ENCODE measurements at regions not wholly inside any gene's neighbourhood (a gene's known extent, or its start where the extent isn't known, plus 50 kb on each side); places are given as distances from the start of the nearest gene placed in this dataset.

DNA sequence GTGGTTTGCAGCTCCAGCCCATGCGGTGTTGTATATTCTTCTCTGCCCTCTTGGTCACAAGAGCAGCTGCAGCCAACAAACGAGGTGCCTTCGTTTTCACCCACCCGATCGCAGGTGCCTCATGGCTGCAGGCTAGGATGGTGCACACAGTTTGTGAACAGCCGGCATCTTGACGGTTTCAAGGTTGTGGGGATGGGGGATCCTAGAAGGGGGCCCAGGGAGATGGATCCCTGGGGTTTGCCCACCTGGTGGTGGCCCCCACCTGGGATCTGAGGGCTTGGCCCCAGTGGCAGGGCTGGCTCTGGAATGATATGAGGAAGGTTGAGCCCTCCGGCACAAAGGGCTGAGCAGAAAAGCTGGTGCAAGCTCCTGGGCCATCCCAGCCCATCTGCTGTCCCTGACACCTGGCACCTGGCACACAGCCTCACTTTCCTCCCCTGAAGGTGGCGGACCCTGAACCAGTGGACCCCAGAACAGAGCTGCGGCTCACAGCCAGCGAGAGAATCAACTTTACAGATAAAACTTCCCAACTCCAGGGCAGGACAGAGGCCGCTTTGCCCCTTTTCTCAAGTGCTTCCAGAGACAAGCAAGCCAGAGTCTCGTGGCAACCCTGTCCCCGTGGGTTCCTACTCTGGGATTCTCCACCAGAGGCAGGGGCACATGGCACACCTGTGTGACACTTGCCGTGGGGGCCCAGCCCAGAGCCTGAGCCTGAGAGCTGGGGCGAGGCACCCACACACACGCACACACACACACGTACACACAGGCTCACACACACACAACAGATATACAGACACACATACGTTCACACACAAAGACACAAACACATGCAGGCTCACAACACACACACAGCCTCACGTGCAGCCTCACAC is 177.3 kb upstream of the PPP2R2D start (continued):
- TF ChIP-seq, protein P1, sequence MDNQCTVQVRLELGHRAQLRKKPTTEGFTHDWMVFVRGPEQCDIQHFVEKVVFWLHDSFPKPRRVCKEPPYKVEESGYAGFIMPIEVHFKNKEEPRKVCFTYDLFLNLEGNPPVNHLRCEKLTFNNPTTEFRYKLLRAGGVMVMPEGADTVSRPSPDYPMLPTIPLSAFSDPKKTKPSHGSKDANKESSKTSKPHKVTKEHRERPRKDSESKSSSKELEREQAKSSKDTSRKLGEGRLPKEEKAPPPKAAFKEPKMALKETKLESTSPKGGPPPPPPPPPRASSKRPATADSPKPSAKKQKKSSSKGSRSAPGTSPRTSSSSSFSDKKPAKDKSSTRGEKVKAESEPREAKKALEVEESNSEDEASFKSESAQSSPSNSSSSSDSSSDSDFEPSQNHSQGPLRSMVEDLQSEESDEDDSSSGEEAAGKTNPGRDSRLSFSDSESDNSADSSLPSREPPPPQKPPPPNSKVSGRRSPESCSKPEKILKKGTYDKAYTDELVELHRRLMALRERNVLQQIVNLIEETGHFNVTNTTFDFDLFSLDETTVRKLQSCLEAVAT (IDR thresholded peaks at IDR 0.05): no peak
- TF ChIP-seq ZNF274 (IDR thresholded peaks at IDR 0.05; ENCODE audit: insufficient read depth, insufficient read length): no peak
- no peak for TF ChIP-seq TARDBP (IDR thresholded peaks at IDR 0.05; ENCODE audit: borderline replicate concordance)

DNA sequence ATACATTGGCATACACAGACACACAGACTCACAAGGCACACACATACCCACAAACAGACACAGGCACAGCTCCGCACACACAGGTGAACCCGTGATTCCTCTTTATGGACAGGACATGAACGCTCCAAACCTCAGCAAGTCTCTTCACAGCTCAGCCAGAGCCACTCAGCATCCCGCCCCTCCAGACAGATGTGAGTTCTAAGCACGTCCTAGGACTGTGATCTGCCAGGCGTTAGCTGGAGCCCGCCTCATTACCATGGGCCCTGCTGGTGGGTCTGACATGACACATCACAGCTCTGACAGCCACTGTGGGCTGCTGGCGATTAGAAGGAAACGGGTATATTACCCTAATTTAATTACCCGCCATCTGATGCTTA is 176.7 kb upstream of the PPP2R2D start:
- ChIA-PET SMC1A (ENCODE audit: uncharacterized antibody, unreplicated experiment) (no interaction called here), CTCF (no interaction called here), POLR2A (no interaction called here), RAD21 (ENCODE audit: unreplicated experiment) (no interaction called here)
- Histone ChIP-seq H3K4me3 (no peak overlapping the region), H2AFZ (ENCODE audit: control insufficient read depth, low read depth, low read length) (no peak overlapping the region), H3K27ac (ENCODE audit: control insufficient read depth, insufficient read depth) (no peak overlapping the region), H3K27me3 (replicated peaks in 1 of 2; ENCODE audit: control insufficient read depth in 2 of 2, insufficient read depth in 2 of 2, low read length in 1 of 2) (no peaks in the 10 kb centered on the region), H3K79me2 (ENCODE audit: control insufficient read depth, insufficient read depth, low read length) (no peaks in the 10 kb centered on the region), H3K36me3 (ENCODE audit: control insufficient read depth in 2 of 2, insufficient read depth in 2 of 2, low read length in 1 of 2) (no peaks in the 10 kb centered on the region; a peak in 1 of 4 replicates), H3K9ac (ENCODE audit: control insufficient read depth, insufficient read depth, low read length) (no peak overlapping the region), H3K4me2 (ENCODE audit: control insufficient read depth, insufficient read depth) (no peak overlapping the region), H3K9me3 (replicated peaks; ENCODE audit: control insufficient read depth, insufficient read depth, low read length) (no peaks in the 10 kb centered on the region), H3K4me1 (ENCODE audit: control insufficient read depth, insufficient read depth, low read length) (no peaks in the 10 kb centered on the region), H4K20me1 (ENCODE audit: control insufficient read depth, insufficient read depth) (no peaks in the 10 kb centered on the region)
- FAIRE-seq (no peak), ATAC-seq (no peak), DNase-seq (ENCODE audit: low read depth, low spot score) (no peak)
- in situ Hi-C loops (cut with MboI) (no loop called here), intact Hi-C loops (cut with micrococcal nuclease; ENCODE audit: unreplicated experiment) (no loop called here)
- WGBS (ENCODE audit: insufficient coverage, insufficient replicate concordance, low lambda C conversion rate, missing lambda C conversion rate): 25% methylated on average over 10 of the region's 10 CpGs
- no TSS peak for BruUV-seq (replicated peaks)
- no peak for TF ChIP-seq EED (IDR thresholded peaks at IDR 0.05; ENCODE audit: low read depth)
- TF ChIP-seq SPI1 (IDR thresholded peaks at IDR 0.05; ENCODE audit: borderline replicate concordance, insufficient read depth, low read depth, low read length): no peak
- no peak for TF ChIP-seq SUZ12 (IDR thresholded peaks at IDR 0.05; ENCODE audit: unreplicated experiment)
- no peak for TF ChIP-seq RAD51 (IDR thresholded peaks at IDR 0.05)
- TF ChIP-seq, protein P2, sequence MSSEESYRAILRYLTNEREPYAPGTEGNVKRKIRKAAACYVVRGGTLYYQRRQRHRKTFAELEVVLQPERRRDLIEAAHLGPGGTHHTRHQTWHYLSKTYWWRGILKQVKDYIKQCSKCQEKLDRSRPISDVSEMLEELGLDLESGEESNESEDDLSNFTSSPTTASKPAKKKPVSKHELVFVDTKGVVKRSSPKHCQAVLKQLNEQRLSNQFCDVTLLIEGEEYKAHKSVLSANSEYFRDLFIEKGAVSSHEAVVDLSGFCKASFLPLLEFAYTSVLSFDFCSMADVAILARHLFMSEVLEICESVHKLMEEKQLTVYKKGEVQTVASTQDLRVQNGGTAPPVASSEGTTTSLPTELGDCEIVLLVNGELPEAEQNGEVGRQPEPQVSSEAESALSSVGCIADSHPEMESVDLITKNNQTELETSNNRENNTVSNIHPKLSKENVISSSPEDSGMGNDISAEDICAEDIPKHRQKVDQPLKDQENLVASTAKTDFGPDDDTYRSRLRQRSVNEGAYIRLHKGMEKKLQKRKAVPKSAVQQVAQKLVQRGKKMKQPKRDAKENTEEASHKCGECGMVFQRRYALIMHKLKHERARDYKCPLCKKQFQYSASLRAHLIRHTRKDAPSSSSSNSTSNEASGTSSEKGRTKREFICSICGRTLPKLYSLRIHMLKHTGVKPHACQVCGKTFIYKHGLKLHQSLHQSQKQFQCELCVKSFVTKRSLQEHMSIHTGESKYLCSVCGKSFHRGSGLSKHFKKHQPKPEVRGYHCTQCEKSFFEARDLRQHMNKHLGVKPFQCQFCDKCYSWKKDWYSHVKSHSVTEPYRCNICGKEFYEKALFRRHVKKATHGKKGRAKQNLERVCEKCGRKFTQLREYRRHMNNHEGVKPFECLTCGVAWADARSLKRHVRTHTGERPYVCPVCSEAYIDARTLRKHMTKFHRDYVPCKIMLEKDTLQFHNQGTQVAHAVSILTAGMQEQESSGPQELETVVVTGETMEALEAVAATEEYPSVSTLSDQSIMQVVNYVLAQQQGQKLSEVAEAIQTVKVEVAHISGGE (CRISPR knock-in tag; IDR thresholded peaks at IDR 0.05): no peak
- TF ChIP-seq RFX5 (IDR thresholded peaks at IDR 0.05; ENCODE audit: low read depth, low read length): no peak
- no peak for TF ChIP-seq JUNB (IDR thresholded peaks at IDR 0.05)
- no peak for TF ChIP-seq RAD21 (IDR thresholded peaks at IDR 0.05; ENCODE audit: insufficient read depth, low read depth, low read length)
- TF ChIP-seq, protein P3, sequence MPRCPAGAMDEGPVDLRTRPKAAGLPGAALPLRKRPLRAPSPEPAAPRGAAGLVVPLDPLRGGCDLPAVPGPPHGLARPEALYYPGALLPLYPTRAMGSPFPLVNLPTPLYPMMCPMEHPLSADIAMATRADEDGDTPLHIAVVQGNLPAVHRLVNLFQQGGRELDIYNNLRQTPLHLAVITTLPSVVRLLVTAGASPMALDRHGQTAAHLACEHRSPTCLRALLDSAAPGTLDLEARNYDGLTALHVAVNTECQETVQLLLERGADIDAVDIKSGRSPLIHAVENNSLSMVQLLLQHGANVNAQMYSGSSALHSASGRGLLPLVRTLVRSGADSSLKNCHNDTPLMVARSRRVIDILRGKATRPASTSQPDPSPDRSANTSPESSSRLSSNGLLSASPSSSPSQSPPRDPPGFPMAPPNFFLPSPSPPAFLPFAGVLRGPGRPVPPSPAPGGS (IDR thresholded peaks at IDR 0.05; ENCODE audit: borderline replicate concordance, insufficient read depth, low read depth, low read length, poor library complexity, severe bottlenecking): no peak
